ENCODE measurements at regions not wholly inside any gene's neighbourhood (a gene's known extent, or its start where the extent isn't known, plus 50 kb on each side); places are given as distances from the start of the nearest gene placed in this dataset.

GRCh38 chr14:96734076-96734622, 63.0 kb upstream of the VRK1 start:
- Histone ChIP-seq H3K4me2 (ENCODE audit: low read length) (no peak overlapping the region), H3K9me3 (ENCODE audit: low read length) (no peaks in the 10 kb centered on the region), H3K9ac (ENCODE audit: low read length) (no peak overlapping the region), H3K27me3 (ENCODE audit: insufficient read depth, low read length) (peaks cover 8% of the 10 kb centered on the region; the same call in 1 of the 2 replicates), H3K4me1 (ENCODE audit: insufficient read depth, low read length, severe bottlenecking) (no peaks in the 10 kb centered on the region), H3K4me3 (ENCODE audit: low read depth, low read length, poor library complexity, severe bottlenecking) (no peak overlapping the region), H3K36me3 (ENCODE audit: insufficient read depth, low read length) (no peaks in the 10 kb centered on the region), H3K9me2 (ENCODE audit: low read depth, low read length) (no peaks in the 10 kb centered on the region), H3K79me2 (ENCODE audit: insufficient read depth, low read length) (no peaks in the 10 kb centered on the region), H4K20me1 (ENCODE audit: insufficient read depth, low read length) (no peaks in the 10 kb centered on the region), H3F3A (ENCODE audit: insufficient read depth, low read length) (no peaks in the 10 kb centered on the region), H2AFZ (ENCODE audit: low read length) (no peak overlapping the region), H3K27ac (ENCODE audit: low read depth, low read length, poor library complexity, severe bottlenecking) (no peak overlapping the region)
- TF ChIP-seq CTCF (IDR thresholded peaks at IDR 0.05; ENCODE audit: low read length) (no peak), EZH2 (IDR thresholded peaks at IDR 0.05; ENCODE audit: borderline replicate concordance, low read length) (no peak)

- no peaks in the 10 kb centered on the region for H3K9me2 ChIP-seq (ENCODE audit: low read depth, low read length)
- no peaks in the 10 kb centered on the region for H3K79me2 ChIP-seq (ENCODE audit: insufficient read depth, low read length)
- TF ChIP-seq EZH2 (IDR thresholded peaks at IDR 0.05; ENCODE audit: borderline replicate concordance, low read length): no peak
- TF ChIP-seq CTCF (IDR thresholded peaks at IDR 0.05; ENCODE audit: low read length): no peak
- H3K9me3 ChIP-seq (ENCODE audit: low read length): no peaks in the 10 kb centered on the region
- H3F3A ChIP-seq (ENCODE audit: insufficient read depth, low read length): no peaks in the 10 kb centered on the region
- no peak overlapping the region for H3K4me3 ChIP-seq (ENCODE audit: low read depth, low read length, poor library complexity, severe bottlenecking)
- H4K20me1 ChIP-seq (ENCODE audit: insufficient read depth, low read length): no peaks in the 10 kb centered on the region
- no peak overlapping the region for H3K27ac ChIP-seq (ENCODE audit: low read depth, low read length, poor library complexity, severe bottlenecking)
- H3K4me1 ChIP-seq (ENCODE audit: insufficient read depth, low read length, severe bottlenecking): no peaks in the 10 kb centered on the region
- peaks cover 8% of the 10 kb centered on the region; the same call in 1 of the 2 replicates for H3K27me3 ChIP-seq (ENCODE audit: insufficient read depth, low read length)
- H3K9ac ChIP-seq (ENCODE audit: low read length): no peak overlapping the region
- no peaks in the 10 kb centered on the region for H3K36me3 ChIP-seq (ENCODE audit: insufficient read depth, low read length)
- no peak overlapping the region for H3K4me2 ChIP-seq (ENCODE audit: low read length)
- no peak overlapping the region for H2AFZ ChIP-seq (ENCODE audit: low read length)
These were observed 61.7 kb upstream of the VRK1 start for GRCh38 chr14:96735526-96735925.

- Histone ChIP-seq H3K27me3 (ENCODE audit: insufficient read depth, low read length) (peaks cover 8% of the 10 kb centered on the region; the same call in 1 of the 2 replicates), H2AFZ (ENCODE audit: low read length) (no peak overlapping the region)
These were observed 60.7 kb upstream of the VRK1 start for GRCh38 chr14:96736439-96736838.

More at GRCh38 chr14:96736439-96736838, 60.7 kb upstream of the VRK1 start:
- TF ChIP-seq CTCF (IDR thresholded peaks at IDR 0.05; ENCODE audit: low read length) (no peak), EZH2 (IDR thresholded peaks at IDR 0.05; ENCODE audit: borderline replicate concordance, low read length) (no peak)
- Histone ChIP-seq H4K20me1 (ENCODE audit: insufficient read depth, low read length) (no peaks in the 10 kb centered on the region), H3K4me1 (ENCODE audit: insufficient read depth, low read length, severe bottlenecking) (peaks cover 3% of the 10 kb centered on the region), H3K9ac (ENCODE audit: low read length) (no peak overlapping the region), H3K4me3 (ENCODE audit: low read depth, low read length, poor library complexity, severe bottlenecking) (no peak overlapping the region), H3K79me2 (ENCODE audit: insufficient read depth, low read length) (no peaks in the 10 kb centered on the region), H3F3A (ENCODE audit: insufficient read depth, low read length) (no peaks in the 10 kb centered on the region), H3K4me2 (ENCODE audit: low read length) (no peak overlapping the region), H3K9me3 (ENCODE audit: low read length) (no peaks in the 10 kb centered on the region), H3K36me3 (ENCODE audit: insufficient read depth, low read length) (no peaks in the 10 kb centered on the region), H3K27ac (ENCODE audit: low read depth, low read length, poor library complexity, severe bottlenecking) (no peak overlapping the region), H3K9me2 (ENCODE audit: low read depth, low read length) (no peaks in the 10 kb centered on the region)
